ENCODE measurements at regions not wholly inside any gene's neighbourhood (a gene's known extent, or its start where the extent isn't known, plus 50 kb on each side); places are given as distances from the start of the nearest gene placed in this dataset.

DNA sequence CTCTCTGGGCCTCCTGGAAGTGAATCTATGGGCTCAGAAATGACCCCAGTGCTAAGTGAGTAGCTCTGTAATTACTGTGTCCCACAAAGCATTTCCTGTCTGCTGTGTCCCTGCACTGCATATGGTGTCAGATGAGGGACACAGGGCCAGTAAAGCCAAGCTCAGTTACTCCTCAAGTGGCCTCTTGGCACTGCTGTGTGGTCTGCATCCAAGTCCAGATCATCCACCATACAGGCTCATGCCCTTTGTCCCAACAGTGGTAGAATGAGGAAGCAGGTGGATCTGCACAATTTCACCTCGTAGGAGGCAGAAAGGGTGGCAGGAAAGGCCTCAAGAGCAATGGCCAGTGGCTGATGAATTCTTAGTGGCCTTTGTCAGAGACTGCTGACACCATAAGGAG is 146.8 kb downstream of the SOX9 start:
- Histone ChIP-seq H3K4me1 (peaks cover 0 to 11% (median 0%) of the 10 kb centered on the region in 12 donors), H3K27ac (no peak overlapping the region), H3K4me3 (no peak overlapping the region), H3K36me3 (no peaks in the 10 kb centered on the region), H3K27me3 (peaks cover 0 to 10% (median 0%) of the 10 kb centered on the region in 9 donors), H3K9me3 (no peaks in the 10 kb centered on the region)
- TF ChIP-seq, protein P1, sequence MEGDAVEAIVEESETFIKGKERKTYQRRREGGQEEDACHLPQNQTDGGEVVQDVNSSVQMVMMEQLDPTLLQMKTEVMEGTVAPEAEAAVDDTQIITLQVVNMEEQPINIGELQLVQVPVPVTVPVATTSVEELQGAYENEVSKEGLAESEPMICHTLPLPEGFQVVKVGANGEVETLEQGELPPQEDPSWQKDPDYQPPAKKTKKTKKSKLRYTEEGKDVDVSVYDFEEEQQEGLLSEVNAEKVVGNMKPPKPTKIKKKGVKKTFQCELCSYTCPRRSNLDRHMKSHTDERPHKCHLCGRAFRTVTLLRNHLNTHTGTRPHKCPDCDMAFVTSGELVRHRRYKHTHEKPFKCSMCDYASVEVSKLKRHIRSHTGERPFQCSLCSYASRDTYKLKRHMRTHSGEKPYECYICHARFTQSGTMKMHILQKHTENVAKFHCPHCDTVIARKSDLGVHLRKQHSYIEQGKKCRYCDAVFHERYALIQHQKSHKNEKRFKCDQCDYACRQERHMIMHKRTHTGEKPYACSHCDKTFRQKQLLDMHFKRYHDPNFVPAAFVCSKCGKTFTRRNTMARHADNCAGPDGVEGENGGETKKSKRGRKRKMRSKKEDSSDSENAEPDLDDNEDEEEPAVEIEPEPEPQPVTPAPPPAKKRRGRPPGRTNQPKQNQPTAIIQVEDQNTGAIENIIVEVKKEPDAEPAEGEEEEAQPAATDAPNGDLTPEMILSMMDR (IDR thresholded peaks at IDR 0.05) = no peak
- no peak for TF ChIP-seq POLR2A (IDR thresholded peaks at IDR 0.05)
- no peak for ATAC-seq
- no peak for DNase-seq
- intact Hi-C loops (cut with DNase I) = loop anchor here in 1 of 10 donors (5.0 kb wide), 1 partner anchor 155 kb away; no protein-coding TSS in a partner anchor
- WGBS, 4 donors = 30 to 70% (median 54%) methylated on average over 1 of the region's 1 CpG

DNA sequence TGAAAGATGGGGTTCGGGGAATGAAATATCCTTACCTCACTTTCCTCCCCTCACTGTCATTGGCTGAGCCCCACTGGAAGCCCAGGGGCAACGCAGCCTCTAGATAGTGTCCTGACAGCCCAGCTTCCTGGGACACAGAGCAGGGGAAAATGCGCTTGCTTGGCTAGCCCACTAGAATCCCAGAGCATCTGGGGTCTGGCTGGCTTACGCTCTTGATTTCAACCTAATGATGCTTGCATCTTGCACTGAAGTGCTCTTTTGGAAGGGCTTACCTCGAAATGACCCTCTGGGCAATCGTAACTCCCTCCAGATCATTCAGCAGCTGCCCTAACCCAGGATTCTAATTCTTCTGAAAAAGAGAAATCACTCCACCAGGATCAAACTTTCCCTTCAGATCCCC is 147.6 kb downstream of the SOX9 start:
- ATAC-seq = no peak
- Histone ChIP-seq H3K4me1 (peaks cover 0 to 11% (median 0%) of the 10 kb centered on the region in 12 donors), H3K4me3 (no peak overlapping the region), H3K36me3 (no peaks in the 10 kb centered on the region), H3K27me3 (peaks cover 0 to 10% (median 0%) of the 10 kb centered on the region in 9 donors), H3K9me3 (no peaks in the 10 kb centered on the region), H3K27ac (no peak overlapping the region)
- no peak for TF ChIP-seq POLR2A (IDR thresholded peaks at IDR 0.05)
- TF ChIP-seq, protein P1 (IDR thresholded peaks at IDR 0.05) = no peak
- intact Hi-C loops (cut with DNase I) = loop anchor here in 1 of 10 donors (5.0 kb wide), 1 partner anchor 154 kb away; no protein-coding TSS in a partner anchor
- 72 to 82% (median 77%) methylated on average over 6 of the region's 6 CpGs for WGBS, 4 donors
- DNase-seq = no peak

- H3K9me3 ChIP-seq = no peaks in the 10 kb centered on the region
- H3K27ac ChIP-seq = no peak overlapping the region
- 46 to 61% (median 57%) methylated on average over 6 of the region's 6 CpGs for WGBS, 4 donors
- H3K36me3 ChIP-seq = no peaks in the 10 kb centered on the region
- no peak overlapping the region for H3K4me3 ChIP-seq
- peak in 1 of 4 donors; percentile 28 for ATAC-seq
- peak in 3 of 5 donors; percentile 8 to 39 (median 25) for DNase-seq
- TF ChIP-seq POLR2A (IDR thresholded peaks at IDR 0.05) = no peak
- TF ChIP-seq, protein P1 (IDR thresholded peaks at IDR 0.05) = no peak
- H3K27me3 ChIP-seq = peaks cover 0 to 5% (median 0%) of the 10 kb centered on the region in 9 donors
- intact Hi-C loops (cut with DNase I) = no loop called here
- H3K4me1 ChIP-seq = peaks cover 0 to 11% (median 0%) of the 10 kb centered on the region in 12 donors
Observed at GRCh38 chr17:72270273-72270924, 149.6 kb downstream of the SOX9 start.

DNA sequence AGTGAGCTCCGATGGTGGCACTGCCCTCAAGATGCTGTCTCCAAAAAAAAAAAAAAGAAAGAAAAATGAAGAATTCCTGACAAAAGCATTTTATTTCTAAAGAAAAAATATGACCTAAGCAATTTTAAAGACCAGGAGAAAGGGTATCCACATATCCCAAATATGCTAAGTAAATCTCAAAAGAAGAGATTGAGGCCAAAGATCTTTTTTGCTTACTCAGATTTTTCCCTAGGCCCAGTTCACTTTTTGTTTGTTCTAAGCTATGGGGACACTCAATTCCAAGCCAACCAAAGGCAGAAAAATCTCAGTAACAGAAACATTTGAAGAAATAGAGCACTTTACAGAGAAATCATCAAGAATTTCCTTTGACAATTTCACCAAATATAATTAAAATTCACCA is 150.8 kb downstream of the SOX9 start:
- H3K4me3 ChIP-seq = no peak overlapping the region
- ATAC-seq (no peak), DNase-seq (no peak)
- no peak overlapping the region for H3K27ac ChIP-seq
- H3K4me1 ChIP-seq = peaks cover 0 to 11% (median 0%) of the 10 kb centered on the region in 12 donors
- TF ChIP-seq, protein P1 (IDR thresholded peaks at IDR 0.05) = no peak
- no peak for TF ChIP-seq POLR2A (IDR thresholded peaks at IDR 0.05)
- no peaks in the 10 kb centered on the region for H3K36me3 ChIP-seq
- intact Hi-C loops (cut with DNase I) = no loop called here
- no peaks in the 10 kb centered on the region for H3K27me3 ChIP-seq
- 94 to 100% (median 96%) methylated on average over 1 of the region's 1 CpG for WGBS, 4 donors
- H3K9me3 ChIP-seq = no peaks in the 10 kb centered on the region

Measured in heart left ventricle (tissue), 16 donors.